Activated T-helper 1 cell treated with anti-CD3 and anti-CD28 coated beads, Interleukin-12 subunit alpha, Interleukin-12 subunit beta, Interleukin-2, Interleukin-4 antibody, amounts not matched to agents 30 ng/mL and 10 ng/mL and 1 ng/mL, durations not matched to agents 14 hours and 24 hours and 36 hours (primary cell): ENCODE measurements at regions not wholly inside any gene's neighbourhood (a gene's known extent, or its start where the extent isn't known, plus 50 kb on each side); places are given as distances from the start of the nearest gene placed in this dataset.

Experiments
- DNase-seq: peaks from one replicate; pipeline ENCODE4 v3.0.0; 2021; ENCODE audit warnings: low spot score
- H3K27ac Mint-ChIP-seq: one replicate; pipeline ENCODE4 v1.8.0; 2021; ENCODE audit warnings: mild to moderate bottlenecking, mixed read lengths
- H3K27me3 Mint-ChIP-seq: one replicate; pipeline ENCODE4 v1.8.0; 2022; ENCODE audit warnings: mild to moderate bottlenecking, moderate library complexity, mixed read lengths; ENCODE audit not compliant: insufficient read depth
- H3K36me3 Mint-ChIP-seq: one replicate; pipeline ENCODE4 v1.8.0; 2021; ENCODE audit warnings: low read depth, mixed read lengths
- H3K4me1 Mint-ChIP-seq: one replicate; pipeline ENCODE4 v1.8.0; 2021; ENCODE audit warnings: low read depth, mixed read lengths
- H3K4me3 Mint-ChIP-seq: one replicate; pipeline ENCODE4 v1.8.0; 2021; ENCODE audit warnings: mild to moderate bottlenecking, moderate library complexity, mixed read lengths
- H3K9me3 Mint-ChIP-seq: one replicate; pipeline ENCODE4 v1.8.0; 2021; ENCODE audit warnings: mixed read lengths
- intact Hi-C: fragments of 100-400 bp; cut with micrococcal nuclease; formaldehyde crosslinking; loops from one replicate; pipeline ENCODE4 v1.15.1; 2024

DNA sequence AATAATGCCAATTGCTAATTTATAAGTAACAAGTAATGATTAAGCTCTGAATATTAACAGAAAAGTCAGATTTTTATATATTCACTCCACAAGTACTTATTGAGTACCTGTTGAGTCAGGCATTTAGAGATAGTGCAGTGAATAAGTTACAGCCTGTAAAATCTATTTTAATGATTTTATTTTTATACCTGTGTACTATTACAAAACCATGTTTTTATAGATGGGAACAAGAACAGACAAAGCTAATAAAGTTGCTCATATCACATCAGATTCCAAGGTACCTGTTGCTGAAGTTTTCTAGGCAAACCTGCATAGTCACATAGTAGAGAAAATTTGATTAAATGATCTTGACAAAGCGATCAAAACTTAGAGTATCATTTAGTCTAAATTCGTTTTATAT lies 623.7 kb downstream of the EFNA5 start:
- Mint-ChIP-seq H3K9me3 (no peaks in the 10 kb centered on the region), H3K27me3 (no peaks in the 10 kb centered on the region), H3K27ac (no peak overlapping the region), H3K36me3 (no peaks in the 10 kb centered on the region), H3K4me3 (no peak overlapping the region), H3K4me1 (no peaks in the 10 kb centered on the region)
- no peak for DNase-seq
- intact Hi-C loops, result no loop called here

DNA sequence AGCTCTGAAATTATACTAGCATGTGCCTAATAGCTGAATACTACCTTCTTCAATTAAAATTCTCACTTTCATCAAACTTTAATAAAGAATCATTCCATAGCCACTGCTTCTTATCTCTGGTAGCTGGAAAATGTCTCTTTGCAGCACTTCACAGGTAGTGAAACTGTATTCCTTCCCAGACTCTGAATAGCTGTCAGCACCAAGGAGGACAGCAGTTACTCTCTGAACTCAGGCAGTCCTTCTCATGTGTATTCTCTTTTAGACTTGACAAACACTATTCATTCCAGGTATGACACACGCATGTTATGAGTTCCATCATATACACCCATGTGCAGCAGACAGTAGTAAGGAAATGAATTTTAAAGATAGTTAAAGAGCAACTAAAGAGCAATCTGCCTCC lies 627.1 kb downstream of the EFNA5 start:
- Mint-ChIP-seq H3K27ac (no peak overlapping the region), H3K27me3 (no peaks in the 10 kb centered on the region), H3K4me1 (no peaks in the 10 kb centered on the region), H3K9me3 (no peaks in the 10 kb centered on the region), H3K36me3 (no peaks in the 10 kb centered on the region), H3K4me3 (no peak overlapping the region)
- intact Hi-C loops, result no loop called here
- DNase-seq, result no peak

GRCh38 chr5:107040907-107041306 lies 629.8 kb downstream of the EFNA5 start:
- Mint-ChIP-seq H3K9me3 (no peaks in the 10 kb centered on the region), H3K4me1 (no peaks in the 10 kb centered on the region), H3K27me3 (no peaks in the 10 kb centered on the region), H3K36me3 (no peaks in the 10 kb centered on the region), H3K4me3 (no peak overlapping the region), H3K27ac (no peak overlapping the region)
- DNase-seq, result no peak
- intact Hi-C loops, result no loop called here

DNA sequence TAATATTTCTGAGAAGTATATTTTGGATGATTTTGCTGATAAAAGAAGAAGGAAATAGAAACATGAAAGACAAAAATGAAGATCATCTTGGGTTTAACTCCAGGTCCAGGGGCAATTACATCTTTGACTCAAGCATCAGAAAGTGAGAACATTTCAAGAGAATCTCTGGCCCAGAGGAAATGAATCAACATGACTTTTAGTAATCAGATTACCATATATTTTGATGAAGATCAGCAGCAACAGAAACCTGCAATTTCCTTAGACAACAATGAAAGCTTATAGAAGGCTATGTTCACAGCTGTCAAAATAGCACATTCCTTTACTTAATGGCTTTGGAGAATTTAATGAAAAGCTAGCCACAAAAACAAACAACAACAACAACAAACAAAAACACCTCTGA lies 638.1 kb downstream of the EFNA5 start:
- Mint-ChIP-seq H3K9me3 (peaks cover 3% of the 10 kb centered on the region), H3K27me3 (no peaks in the 10 kb centered on the region), H3K4me3 (no peak overlapping the region), H3K4me1 (no peaks in the 10 kb centered on the region), H3K27ac (no peak overlapping the region), H3K36me3 (no peaks in the 10 kb centered on the region)
- intact Hi-C loops, result no loop called here
- no peak for DNase-seq

GRCh38 chr5:107028938-107029337 lies 641.8 kb downstream of the EFNA5 start:
- Mint-ChIP-seq H3K36me3 (no peaks in the 10 kb centered on the region), H3K9me3 (peaks cover 3% of the 10 kb centered on the region), H3K4me1 (no peaks in the 10 kb centered on the region), H3K4me3 (no peak overlapping the region), H3K27ac (no peak overlapping the region), H3K27me3 (no peaks in the 10 kb centered on the region)
- intact Hi-C loops, result no loop called here
- DNase-seq, result no peak

- Mint-ChIP-seq H3K9me3 (no peaks in the 10 kb centered on the region), H3K36me3 (no peaks in the 10 kb centered on the region), H3K4me3 (no peak overlapping the region), H3K27ac (no peak overlapping the region), H3K4me1 (no peaks in the 10 kb centered on the region), H3K27me3 (no peaks in the 10 kb centered on the region)
- no peak for DNase-seq
- intact Hi-C loops, result no loop called here
Observed at GRCh38 chr5:107025712-107026497, 644.8 kb downstream of the EFNA5 start.

- no peak overlapping the region for H3K27ac Mint-ChIP-seq
- intact Hi-C loops, result no loop called here
- no peaks in the 10 kb centered on the region for H3K27me3 Mint-ChIP-seq
- no peaks in the 10 kb centered on the region for H3K36me3 Mint-ChIP-seq
- H3K4me3 Mint-ChIP-seq, result no peak overlapping the region
- H3K9me3 Mint-ChIP-seq, result no peaks in the 10 kb centered on the region
- DNase-seq, result no peak
- no peaks in the 10 kb centered on the region for H3K4me1 Mint-ChIP-seq
Observed at GRCh38 chr5:107023732-107024131, 647.0 kb downstream of the EFNA5 start.

GRCh38 chr5:107021575-107021974 lies 649.2 kb downstream of the EFNA5 start:
- no peaks in the 10 kb centered on the region for H3K9me3 Mint-ChIP-seq
- no peak for DNase-seq
- intact Hi-C loops, result no loop called here
- H3K27ac Mint-ChIP-seq, result no peak overlapping the region
- H3K36me3 Mint-ChIP-seq, result no peaks in the 10 kb centered on the region
- no peaks in the 10 kb centered on the region for H3K4me1 Mint-ChIP-seq
- no peak overlapping the region for H3K4me3 Mint-ChIP-seq
- no peaks in the 10 kb centered on the region for H3K27me3 Mint-ChIP-seq

- H3K36me3 Mint-ChIP-seq, result no peaks in the 10 kb centered on the region
- H3K27me3 Mint-ChIP-seq, result no peaks in the 10 kb centered on the region
- no peak overlapping the region for H3K4me3 Mint-ChIP-seq
- H3K4me1 Mint-ChIP-seq, result no peaks in the 10 kb centered on the region
- DNase-seq, result no peak
- no peaks in the 10 kb centered on the region for H3K9me3 Mint-ChIP-seq
- H3K27ac Mint-ChIP-seq, result no peak overlapping the region
- intact Hi-C loops, result no loop called here
Observed at GRCh38 chr5:107020626-107021025, 650.1 kb downstream of the EFNA5 start.

DNA sequence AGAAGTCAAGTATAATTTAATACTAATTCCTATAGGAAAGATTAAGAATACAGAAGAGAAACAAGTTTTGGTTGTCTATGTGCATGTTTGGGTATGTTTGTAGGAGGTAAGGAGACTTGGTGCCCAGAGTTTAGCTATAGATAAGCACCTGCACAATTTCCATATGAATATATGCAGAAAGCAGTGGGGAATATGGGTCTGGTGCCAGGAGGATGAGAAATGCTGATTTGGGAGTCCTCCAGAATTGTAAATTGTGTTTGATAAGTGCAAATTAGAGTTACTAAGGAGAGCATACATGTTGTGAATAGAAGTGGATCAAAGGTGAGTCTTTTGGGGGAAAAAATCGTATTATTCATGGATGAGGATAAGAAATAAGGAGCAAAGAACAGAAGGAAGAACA lies 653.1 kb downstream of the EFNA5 start:
- H3K9me3 Mint-ChIP-seq, result no peaks in the 10 kb centered on the region
- no peaks in the 10 kb centered on the region for H3K4me1 Mint-ChIP-seq
- H3K4me3 Mint-ChIP-seq, result no peak overlapping the region
- no peak overlapping the region for H3K27ac Mint-ChIP-seq
- no peak for DNase-seq
- no peaks in the 10 kb centered on the region for H3K27me3 Mint-ChIP-seq
- intact Hi-C loops, result no loop called here
- H3K36me3 Mint-ChIP-seq, result no peaks in the 10 kb centered on the region

DNA sequence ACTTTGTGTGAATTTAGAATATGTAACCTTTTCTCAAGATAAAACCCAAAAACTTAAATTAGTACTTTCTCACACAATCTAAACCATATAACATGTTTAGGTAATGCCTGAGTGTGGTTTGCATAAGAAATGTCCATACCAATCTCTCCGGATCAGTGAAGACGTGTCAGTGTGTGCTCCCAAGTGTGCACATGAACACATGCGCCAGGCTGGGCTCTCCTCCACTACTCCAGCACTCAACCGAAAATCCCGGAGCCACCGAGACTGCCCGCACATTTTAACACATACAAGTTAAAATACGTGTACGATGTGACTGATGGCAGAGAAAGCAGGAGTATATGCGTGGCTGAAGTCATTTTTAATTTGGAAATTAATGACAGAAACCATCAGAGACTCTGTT lies 658.4 kb downstream of the EFNA5 start:
- no peaks in the 10 kb centered on the region for H3K4me1 Mint-ChIP-seq
- H3K36me3 Mint-ChIP-seq, result no peaks in the 10 kb centered on the region
- DNase-seq, result no peak
- no peaks in the 10 kb centered on the region for H3K9me3 Mint-ChIP-seq
- H3K27ac Mint-ChIP-seq, result no peak overlapping the region
- intact Hi-C loops, result no loop called here
- H3K27me3 Mint-ChIP-seq, result no peaks in the 10 kb centered on the region
- no peak overlapping the region for H3K4me3 Mint-ChIP-seq

DNA sequence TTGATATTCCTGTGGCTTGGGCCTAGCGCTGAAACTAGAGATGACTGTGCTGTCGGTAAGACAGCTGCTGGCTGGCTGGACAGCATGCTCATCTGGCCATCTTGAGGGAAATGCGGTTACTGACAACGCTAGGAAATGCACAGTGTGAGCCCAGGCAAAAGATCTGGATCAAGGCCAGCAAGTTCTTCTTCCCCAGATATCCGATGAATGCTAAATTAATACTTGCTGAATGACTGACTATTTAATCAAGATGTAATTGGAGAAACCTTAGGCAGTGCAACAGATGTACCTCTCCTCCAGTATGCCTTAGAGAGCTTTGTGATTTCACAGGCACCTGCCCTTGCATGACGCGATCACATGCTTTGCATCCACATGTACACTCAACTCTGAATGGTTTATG lies 659.1 kb downstream of the EFNA5 start:
- Mint-ChIP-seq H3K27me3 (no peaks in the 10 kb centered on the region), H3K27ac (no peak overlapping the region), H3K4me1 (no peaks in the 10 kb centered on the region), H3K9me3 (no peaks in the 10 kb centered on the region), H3K4me3 (no peak overlapping the region), H3K36me3 (no peaks in the 10 kb centered on the region)
- no peak for DNase-seq
- intact Hi-C loops, result no loop called here

DNA sequence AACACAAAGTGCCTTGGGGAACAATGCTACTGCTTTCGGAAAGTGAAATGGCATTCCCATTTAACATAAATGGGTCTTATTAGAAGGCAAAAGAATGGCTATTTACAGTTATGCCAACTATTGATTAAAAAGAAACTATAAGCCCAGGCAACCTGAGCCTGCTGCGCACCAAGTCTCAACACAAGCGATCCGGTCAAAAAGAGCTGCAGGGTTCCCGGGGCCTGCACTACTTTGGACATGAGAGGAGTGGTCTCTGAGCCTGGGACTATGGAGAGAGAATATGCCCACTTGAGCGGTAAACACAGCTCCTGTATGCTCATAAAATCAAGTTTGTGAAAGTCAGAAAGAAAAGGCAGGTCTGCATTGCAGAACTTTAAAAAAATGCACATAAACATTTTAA lies 660.7 kb downstream of the EFNA5 start:
- H3K4me3 Mint-ChIP-seq, result no peak overlapping the region
- no peak for DNase-seq
- intact Hi-C loops, result no loop called here
- H3K4me1 Mint-ChIP-seq, result no peaks in the 10 kb centered on the region
- no peak overlapping the region for H3K27ac Mint-ChIP-seq
- H3K27me3 Mint-ChIP-seq, result no peaks in the 10 kb centered on the region
- no peaks in the 10 kb centered on the region for H3K9me3 Mint-ChIP-seq
- no peaks in the 10 kb centered on the region for H3K36me3 Mint-ChIP-seq

DNA sequence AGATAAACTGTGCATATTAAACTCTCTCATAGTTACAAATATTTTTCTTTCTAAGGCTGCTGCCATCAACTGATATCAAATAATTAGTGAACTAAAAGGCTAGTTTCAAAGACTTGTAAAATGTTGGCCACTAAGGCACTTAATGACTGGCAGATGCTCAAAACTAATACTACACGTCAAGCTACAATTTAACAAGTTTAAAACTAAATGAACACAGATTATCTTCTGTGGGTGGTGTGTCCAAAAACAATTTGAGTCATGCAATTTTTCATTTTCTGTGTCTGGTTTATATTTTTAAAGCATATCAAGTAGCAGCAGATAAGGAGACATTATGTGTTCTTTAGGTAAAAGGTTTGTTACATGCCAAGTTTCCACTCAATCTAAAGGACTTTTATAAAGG lies 665.1 kb downstream of the EFNA5 start:
- DNase-seq, result no peak
- no peak overlapping the region for H3K4me3 Mint-ChIP-seq
- H3K27me3 Mint-ChIP-seq, result no peaks in the 10 kb centered on the region
- no peaks in the 10 kb centered on the region for H3K4me1 Mint-ChIP-seq
- no peaks in the 10 kb centered on the region for H3K9me3 Mint-ChIP-seq
- H3K27ac Mint-ChIP-seq, result no peak overlapping the region
- H3K36me3 Mint-ChIP-seq, result no peaks in the 10 kb centered on the region
- intact Hi-C loops, result no loop called here
